HCT116 (cell line): ENCODE measurements at regions not wholly inside any gene's neighbourhood (a gene's known extent, or its start where the extent isn't known, plus 50 kb on each side); places are given as distances from the start of the nearest gene placed in this dataset.

Experiments
- ATAC-seq: fragments of 200-7000 bp; cut with Tn5 transposase; 2 replicates; pipeline ENCODE4 v1.9.1; 2020; ENCODE audit warnings: mild to moderate bottlenecking, moderate library complexity
- BruUV-seq: library from RNA; stranded (reverse); fragments of 400-500 nt; replicated peaks from 2 replicates; lab custom pipeline; 2021; lab: Mats Ljungman, UMichigan
- CTCF ChIA-PET: fragments of 300-600 bp; sonication (Branson Sonifier 250); formaldehyde crosslinking; loops from one replicate; lab custom pipeline; 2021; ENCODE audit warnings: antibody characterized with exemption; lab: Charles Lee
- POLR2A ChIA-PET: fragments of 300-600, 350-600 bp; sonication (Branson Sonifier 250); formaldehyde crosslinking; loops from one replicate; lab custom pipeline; 2021; ENCODE audit warnings: antibody characterized with exemption; lab: Charles Lee
- RAD21 ChIA-PET, 2 experiments: fragments of 300-600 bp; sonication (Branson Sonifier 250); formaldehyde crosslinking; loops; one replicate each; lab custom pipeline; 2023; ENCODE audit warnings: low total read pairs in 2 of 2; ENCODE audit not compliant: uncharacterized antibody in 2 of 2, unreplicated experiment in 2 of 2, low non-redundant PET in 1 of 2; lab: Charles Lee
- DNase-seq: peaks from one replicate; pipeline ENCODE4 v3.0.0-alpha.2; 2010; ENCODE audit warnings: low read depth, low spot score
- H2AFZ ChIP-seq: fragments of 200-600 bp; shearing (Covaris generic), sonication (generic); 2 replicates; pipeline ENCODE4 v1.6.1; 2017; ENCODE audit warnings: low read depth, mixed run types, mixed read lengths, antibody characterized with exemption, low read length; ENCODE audit not compliant: poor library complexity, severe bottlenecking
- H3K27ac ChIP-seq: 2 replicates; pipeline ENCODE4 v1.5.1; 2012; ENCODE audit warnings: low read depth, low read length
- H3K27me3 ChIP-seq: fragments of 200-600 bp; sonication (generic); 2 replicates; pipeline ENCODE4 v1.6.1; 2016; ENCODE audit warnings: mixed run types, low read length, mixed read lengths; ENCODE audit not compliant: insufficient read depth
- H3K36me3 ChIP-seq, 2 experiments: fragments of 200-500 bp in 1 of 2; fragments of 200-600 bp in 1 of 2; sonication (Bioruptor generic) in 1 of 2; sonication (generic) in 1 of 2; 2 replicates each; pipeline versions ENCODE4 v1.5.1 to v1.6.1; 2014 to 2016; ENCODE audit warnings: low read length in 2 of 2, inconsistent platforms in 1 of 2, mixed read lengths in 1 of 2, mixed run types in 1 of 2; ENCODE audit not compliant: insufficient read depth in 2 of 2, control insufficient read depth in 1 of 2
- H3K4me1 ChIP-seq, 2 experiments: fragments of 200-600 bp in 1 of 2; sonication (generic) in 1 of 2; 2 replicates each; pipeline versions ENCODE4 v1.5.1 to v1.6.1; 2012 to 2017; ENCODE audit warnings: low read length in 2 of 2, inconsistent platforms in 1 of 2, mild to moderate bottlenecking in 1 of 2, mixed read lengths in 1 of 2, mixed run types in 1 of 2, moderate library complexity in 1 of 2; ENCODE audit not compliant: insufficient read depth in 2 of 2, control insufficient read depth in 1 of 2
- H3K4me2 ChIP-seq: fragments of 200-600 bp; sonication (generic); 2 replicates; pipeline ENCODE4 v1.6.1; 2017; ENCODE audit warnings: mixed run types, low read length, mixed read lengths
- H3K4me3 ChIP-seq, 2 experiments: fragments of 200-600 bp in 1 of 2; sonication (generic) in 1 of 2; replicated peaks in 1 of 2; 2 replicates each; pipeline ENCODE4 v1.5.1; 2011 to 2016; ENCODE audit warnings: low read length in 2 of 2, control low read depth in 1 of 2, low read depth in 1 of 2, mild to moderate bottlenecking in 1 of 2, mixed read lengths in 1 of 2, mixed run types in 1 of 2
- H3K79me2 ChIP-seq: fragments of 200-600 bp; sonication (generic); 2 replicates; pipeline ENCODE4 v1.6.1; 2017; ENCODE audit warnings: mild to moderate bottlenecking, mixed run types, low read length, moderate library complexity, mixed read lengths; ENCODE audit not compliant: insufficient read depth
- H3K9ac ChIP-seq: fragments of 200-600 bp; sonication (generic); 2 replicates; pipeline ENCODE4 v1.6.1; 2016; ENCODE audit warnings: low read length, mixed read lengths
- H3K9me2 ChIP-seq: fragments of 200-600 bp; sonication (generic), shearing (Covaris generic); 2 replicates; pipeline ENCODE4 v1.6.1; 2017; ENCODE audit warnings: mixed run types, mild to moderate bottlenecking, moderate library complexity; ENCODE audit not compliant: insufficient read depth
- H3K9me3 ChIP-seq, 2 experiments: fragments of 200-500 bp in 1 of 2; fragments of 200-600 bp in 1 of 2; sonication (Bioruptor generic) in 1 of 2; sonication (generic) in 1 of 2; 2 replicates each; pipeline ENCODE4 v1.6.1; 2014 to 2017; ENCODE audit warnings: low read length in 2 of 2, mixed read lengths in 2 of 2, inconsistent platforms in 1 of 2, low read depth in 1 of 2, mild to moderate bottlenecking in 1 of 2, mixed run types in 1 of 2, moderate library complexity in 1 of 2; ENCODE audit not compliant: control insufficient read depth in 1 of 2, insufficient read depth in 1 of 2
- H4K20me1 ChIP-seq: fragments of 200-600 bp; sonication (generic), shearing (Covaris generic); 2 replicates; pipeline ENCODE4 v1.6.1; 2017; ENCODE audit warnings: mixed run types, mild to moderate bottlenecking, moderate library complexity; ENCODE audit not compliant: insufficient read depth
- CBX3 ChIP-seq: IDR thresholded peaks from 2 replicates; pipeline ENCODE4 v1.6.1; 2012; ENCODE audit warnings: low read depth
- EGR1 ChIP-seq: IDR thresholded peaks from 2 replicates; pipeline ENCODE4 v1.6.1; 2012; ENCODE audit warnings: low read depth
- ELF1 ChIP-seq: IDR thresholded peaks from 2 replicates; pipeline ENCODE4 v1.6.1; 2012; ENCODE audit warnings: low read depth, borderline replicate concordance
- EZH2 ChIP-seq: fragments of 200-600 bp; sonication (generic); IDR thresholded peaks from 2 replicates; pipeline ENCODE4 v1.6.1; 2017; ENCODE audit warnings: antibody characterized with exemption, mixed run types
- EZH2phosphoT487 ChIP-seq: fragments of 200-600 bp; IDR thresholded peaks from 2 replicates; pipeline ENCODE4 v1.6.1; 2018; ENCODE audit warnings: antibody characterized with exemption, borderline replicate concordance
- POLR2A ChIP-seq: IDR thresholded peaks from 2 replicates; pipeline ENCODE4 v1.7.0; 2011; ENCODE audit warnings: borderline replicate concordance; ENCODE audit not compliant: insufficient read depth, insufficient read length; ENCODE audit errors: extremely low read depth
- POLR2AphosphoS5 ChIP-seq: IDR thresholded peaks from 2 replicates; pipeline ENCODE4 v1.6.1; 2011; ENCODE audit warnings: mild to moderate bottlenecking, low read depth, low read length, moderate library complexity
- RAD21 ChIP-seq: IDR thresholded peaks from 2 replicates; pipeline ENCODE4 v1.6.1; 2012; ENCODE audit warnings: low read depth, mild to moderate bottlenecking
- SIN3A ChIP-seq: IDR thresholded peaks from 2 replicates; pipeline ENCODE4 v1.6.1; 2012; ENCODE audit warnings: low read depth
- SP1 ChIP-seq: IDR thresholded peaks from 2 replicates; pipeline ENCODE4 v1.6.1; 2012; ENCODE audit warnings: low read depth
- YY1 ChIP-seq: IDR thresholded peaks from 2 replicates; pipeline ENCODE4 v1.6.1; 2011; ENCODE audit warnings: low read length, low read depth, moderate library complexity, mild to moderate bottlenecking; ENCODE audit not compliant: insufficient replicate concordance; ENCODE audit errors: extremely low read depth
- ZFX ChIP-seq: fragments of 450-650 bp; IDR thresholded peaks from 2 replicates; pipeline ENCODE4 v1.6.1; 2017
- ZNF274 ChIP-seq: fragments of 200-500 bp; sonication (Bioruptor generic); IDR thresholded peaks from 2 replicates; pipeline ENCODE4 v1.6.1; 2014; ENCODE audit warnings: mild to moderate bottlenecking, low read depth, low read length, inconsistent platforms
- intact Hi-C: fragments of 100-400 bp; cut with micrococcal nuclease; formaldehyde crosslinking; loops from 2 replicates; pipeline ENCODE4 v1.10.0; 2022
- TF ChIP-seq, protein P1 (sequence below): IDR thresholded peaks from 2 replicates; pipeline ENCODE4 v1.6.1; 2012; ENCODE audit warnings: low read depth
- TF ChIP-seq, protein P2 (sequence below), 3 experiments: fragments of 200-600 bp in 1 of 3; sonication (generic) in 1 of 3; IDR thresholded peaks in 2 of 3; conservative IDR thresholded peaks in 1 of 3; 2 replicates each; pipeline ENCODE4 v1.5.1; 2012 to 2017; ENCODE audit warnings: low read depth in 2 of 3, low read length in 2 of 3, antibody characterized with exemption in 1 of 3, borderline replicate concordance in 1 of 3, control low read depth in 1 of 3, mild to moderate bottlenecking in 1 of 3, mixed read lengths in 1 of 3, mixed run types in 1 of 3, moderate library complexity in 1 of 3; ENCODE audit not compliant: insufficient read depth in 1 of 3
- TF ChIP-seq, protein P3 (sequence below): IDR thresholded peaks from 2 replicates; pipeline ENCODE4 v1.6.1; 2011; ENCODE audit warnings: mild to moderate bottlenecking, low read length, moderate library complexity; ENCODE audit not compliant: insufficient replicate concordance; ENCODE audit errors: extremely low read depth
- TF ChIP-seq, protein P4 (sequence below): IDR thresholded peaks from 2 replicates; pipeline ENCODE4 v1.6.1; 2012

DNA sequence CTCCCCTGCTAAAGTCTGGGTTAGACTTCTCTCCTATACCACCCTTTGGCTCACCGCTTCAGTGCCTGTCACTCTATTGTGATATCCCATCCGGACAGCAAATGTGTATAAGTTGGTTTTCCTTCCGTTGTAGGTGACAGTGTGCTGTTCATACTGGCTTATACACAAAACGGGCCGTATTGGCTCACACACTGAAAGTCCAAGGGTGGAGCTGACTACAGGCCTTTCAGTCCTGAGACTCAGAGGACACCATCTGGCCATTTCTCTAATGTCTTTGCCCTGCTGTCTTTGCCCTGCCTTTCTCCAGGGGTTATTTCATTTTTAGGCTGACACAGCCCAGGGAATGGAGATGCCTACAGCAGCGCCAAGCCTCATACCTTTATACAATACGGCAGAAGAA, 90.7 kb downstream of the URB2 start:
- ATAC-seq = no peak
- ChIA-PET POLR2A (no interaction called here), CTCF (interaction anchor here (0.6 kb wide), 1 partner anchor 14 kb away, joined by 3 read pairs; no protein-coding TSS in a partner anchor), RAD21 (interaction anchor here in 1 of 2 experiments (0.9 kb wide), 1 partner anchor 593 kb away, joined by 3 read pairs; no protein-coding TSS in a partner anchor)
- Histone ChIP-seq H4K20me1 (no peaks in the 10 kb centered on the region), H3K9ac (no peak overlapping the region), H3K9me3 (peaks cover 0 to 6% of the 10 kb centered on the region in 2 experiments; a peak in 1 of 4 replicates), H3K4me3 (no peak overlapping the region), H3K4me2 (no peak overlapping the region), H3K27me3 (no peaks in the 10 kb centered on the region), H3K27ac (no peak overlapping the region), H3K36me3 (no peaks in the 10 kb centered on the region), H3K79me2 (no peaks in the 10 kb centered on the region), H3K9me2 (no peaks in the 10 kb centered on the region), H3K4me1 (no peaks in the 10 kb centered on the region), H2AFZ (no peak overlapping the region)
- DNase-seq = no peak
- no TSS peak for BruUV-seq
- TF ChIP-seq EGR1 (no peak), ZNF274 (no peak), RAD21 (no peak), EZH2 (no peak), SIN3A (no peak), POLR2AphosphoS5 (no peak), CBX3 (no peak), ZFX (no peak), POLR2A (no peak), EZH2phosphoT487 (no peak), ELF1 (no peak), YY1 (no peak), SP1 (no peak)
- TF ChIP-seq, protein P1, sequence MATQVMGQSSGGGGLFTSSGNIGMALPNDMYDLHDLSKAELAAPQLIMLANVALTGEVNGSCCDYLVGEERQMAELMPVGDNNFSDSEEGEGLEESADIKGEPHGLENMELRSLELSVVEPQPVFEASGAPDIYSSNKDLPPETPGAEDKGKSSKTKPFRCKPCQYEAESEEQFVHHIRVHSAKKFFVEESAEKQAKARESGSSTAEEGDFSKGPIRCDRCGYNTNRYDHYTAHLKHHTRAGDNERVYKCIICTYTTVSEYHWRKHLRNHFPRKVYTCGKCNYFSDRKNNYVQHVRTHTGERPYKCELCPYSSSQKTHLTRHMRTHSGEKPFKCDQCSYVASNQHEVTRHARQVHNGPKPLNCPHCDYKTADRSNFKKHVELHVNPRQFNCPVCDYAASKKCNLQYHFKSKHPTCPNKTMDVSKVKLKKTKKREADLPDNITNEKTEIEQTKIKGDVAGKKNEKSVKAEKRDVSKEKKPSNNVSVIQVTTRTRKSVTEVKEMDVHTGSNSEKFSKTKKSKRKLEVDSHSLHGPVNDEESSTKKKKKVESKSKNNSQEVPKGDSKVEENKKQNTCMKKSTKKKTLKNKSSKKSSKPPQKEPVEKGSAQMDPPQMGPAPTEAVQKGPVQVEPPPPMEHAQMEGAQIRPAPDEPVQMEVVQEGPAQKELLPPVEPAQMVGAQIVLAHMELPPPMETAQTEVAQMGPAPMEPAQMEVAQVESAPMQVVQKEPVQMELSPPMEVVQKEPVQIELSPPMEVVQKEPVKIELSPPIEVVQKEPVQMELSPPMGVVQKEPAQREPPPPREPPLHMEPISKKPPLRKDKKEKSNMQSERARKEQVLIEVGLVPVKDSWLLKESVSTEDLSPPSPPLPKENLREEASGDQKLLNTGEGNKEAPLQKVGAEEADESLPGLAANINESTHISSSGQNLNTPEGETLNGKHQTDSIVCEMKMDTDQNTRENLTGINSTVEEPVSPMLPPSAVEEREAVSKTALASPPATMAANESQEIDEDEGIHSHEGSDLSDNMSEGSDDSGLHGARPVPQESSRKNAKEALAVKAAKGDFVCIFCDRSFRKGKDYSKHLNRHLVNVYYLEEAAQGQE = no peak
- TF ChIP-seq, protein P2, sequence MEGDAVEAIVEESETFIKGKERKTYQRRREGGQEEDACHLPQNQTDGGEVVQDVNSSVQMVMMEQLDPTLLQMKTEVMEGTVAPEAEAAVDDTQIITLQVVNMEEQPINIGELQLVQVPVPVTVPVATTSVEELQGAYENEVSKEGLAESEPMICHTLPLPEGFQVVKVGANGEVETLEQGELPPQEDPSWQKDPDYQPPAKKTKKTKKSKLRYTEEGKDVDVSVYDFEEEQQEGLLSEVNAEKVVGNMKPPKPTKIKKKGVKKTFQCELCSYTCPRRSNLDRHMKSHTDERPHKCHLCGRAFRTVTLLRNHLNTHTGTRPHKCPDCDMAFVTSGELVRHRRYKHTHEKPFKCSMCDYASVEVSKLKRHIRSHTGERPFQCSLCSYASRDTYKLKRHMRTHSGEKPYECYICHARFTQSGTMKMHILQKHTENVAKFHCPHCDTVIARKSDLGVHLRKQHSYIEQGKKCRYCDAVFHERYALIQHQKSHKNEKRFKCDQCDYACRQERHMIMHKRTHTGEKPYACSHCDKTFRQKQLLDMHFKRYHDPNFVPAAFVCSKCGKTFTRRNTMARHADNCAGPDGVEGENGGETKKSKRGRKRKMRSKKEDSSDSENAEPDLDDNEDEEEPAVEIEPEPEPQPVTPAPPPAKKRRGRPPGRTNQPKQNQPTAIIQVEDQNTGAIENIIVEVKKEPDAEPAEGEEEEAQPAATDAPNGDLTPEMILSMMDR (IDR thresholded peaks at IDR 0.05 in 2 of 3, conservative IDR thresholded peaks at IDR 0.05 in 1 of 3; ENCODE audit: borderline replicate concordance in 1 of 3, insufficient read depth in 1 of 3, low read depth in 2 of 3, low read length in 2 of 3) = no peak
- TF ChIP-seq, protein P3, sequence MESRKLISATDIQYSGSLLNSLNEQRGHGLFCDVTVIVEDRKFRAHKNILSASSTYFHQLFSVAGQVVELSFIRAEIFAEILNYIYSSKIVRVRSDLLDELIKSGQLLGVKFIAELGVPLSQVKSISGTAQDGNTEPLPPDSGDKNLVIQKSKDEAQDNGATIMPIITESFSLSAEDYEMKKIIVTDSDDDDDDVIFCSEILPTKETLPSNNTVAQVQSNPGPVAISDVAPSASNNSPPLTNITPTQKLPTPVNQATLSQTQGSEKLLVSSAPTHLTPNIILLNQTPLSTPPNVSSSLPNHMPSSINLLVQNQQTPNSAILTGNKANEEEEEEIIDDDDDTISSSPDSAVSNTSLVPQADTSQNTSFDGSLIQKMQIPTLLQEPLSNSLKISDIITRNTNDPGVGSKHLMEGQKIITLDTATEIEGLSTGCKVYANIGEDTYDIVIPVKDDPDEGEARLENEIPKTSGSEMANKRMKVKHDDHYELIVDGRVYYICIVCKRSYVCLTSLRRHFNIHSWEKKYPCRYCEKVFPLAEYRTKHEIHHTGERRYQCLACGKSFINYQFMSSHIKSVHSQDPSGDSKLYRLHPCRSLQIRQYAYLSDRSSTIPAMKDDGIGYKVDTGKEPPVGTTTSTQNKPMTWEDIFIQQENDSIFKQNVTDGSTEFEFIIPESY = no peak
- TF ChIP-seq, protein P4, sequence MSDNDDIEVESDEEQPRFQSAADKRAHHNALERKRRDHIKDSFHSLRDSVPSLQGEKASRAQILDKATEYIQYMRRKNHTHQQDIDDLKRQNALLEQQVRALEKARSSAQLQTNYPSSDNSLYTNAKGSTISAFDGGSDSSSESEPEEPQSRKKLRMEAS = no peak
- intact Hi-C loops = loop anchor here (5.0 kb wide), 1 partner anchor 451 kb away; no protein-coding TSS in a partner anchor
